Pancreas (tissue), 10 donors: ENCODE measurements at regions not wholly inside any gene's neighbourhood (a gene's known extent, or its start where the extent isn't known, plus 50 kb on each side); places are given as distances from the start of the nearest gene placed in this dataset.

ENCODE experiments used
- ATAC-seq, 4 donors: fragments of 200-7000 bp; cut with Tn5 transposase; one replicate each; pipeline versions ENCODE4 v1.8.0 to v1.9.1; 2020; ENCODE audit warnings: mild to moderate bottlenecking in 4 of 4, moderate library complexity in 4 of 4
- DNase-seq, 6 donors: peaks; one replicate each; pipeline ENCODE4 v3.0.0-alpha.2; 2020
- FAIRE-seq: peaks from 2 replicates; lab custom pipeline; 2012; peaks lifted over from hg19 to GRCh38; lab: Jason Lieb, UNC
- H3K27ac ChIP-seq, 4 donors: fragments of 200-600 bp; sonication (generic); 1 replicate in 3 of 4; 2 replicates in 1 of 4; pipeline versions ENCODE4 v1.5.0 to v1.8.0; 2020
- H3K27me3 ChIP-seq, 4 donors: fragments of 200-600 bp; one replicate each; pipeline ENCODE4 v1.8.0; 2021
- H3K36me3 ChIP-seq, 3 donors: fragments of 200-600 bp; sonication (generic) in 1 of 3; one replicate each; pipeline versions ENCODE4 v1.5.0 to v1.8.0; 2020 to 2021
- H3K4me1 ChIP-seq, 3 donors: fragments of 200-600 bp; one replicate each; pipeline ENCODE4 v1.8.0; 2021
- H3K4me3 ChIP-seq, 4 donors: fragments of 200-600 bp; sonication (generic) in 2 of 4; one replicate each; pipeline versions ENCODE4 v1.5.0 to v1.8.0; 2020 to 2021
- H3K9me3 ChIP-seq, 4 donors: fragments of 200-600 bp; one replicate each; pipeline ENCODE4 v1.8.0; 2021
- whole genome bisulfite sequencing, 2 donors: extraction: QIAGEN DNeasy Blood & Tissue Kit; methylation state at CpG; one replicate each; pipeline ENCODE4 v1.1.7; 2013; 5-methylcytosine and 5-hydroxymethylcytosine counted together
- intact Hi-C, 3 donors: fragments of 100-400 bp; cut with DNase I; formaldehyde crosslinking; loops; one replicate each; pipeline versions ENCODE4 v1.11.1 to v1.14.2; 2022
- TF ChIP-seq, protein P1 (sequence below), 4 donors: fragments of 200-600 bp; sonication (generic) in 3 of 4; IDR thresholded peaks; one replicate each; pipeline versions ENCODE4 v1.5.0 to v1.8.0; 2021; ENCODE audit warnings: antibody characterized with exemption in 4 of 4
- donor health status: healthy with polysubstance abuse.
- donor health status: DM: no; HTN: no; CAD: no; lungs with moderate emphysema.
- donor health status: DM: no; HTN: no; CAD: no.
- donor health status: control.
- donor health status: control.
- donor health status: Bipolar disorder and iron deficiency.
- donor health status: DM: yes; HTN: yes; CAD: no.
- donor health status: DM: no; HTN: no; CAD: no.
- donor health status: DM: no; HTN: no; CAD: no.
- donor health status: DM: yes; HTN: yes; CAD: no.

DNA sequence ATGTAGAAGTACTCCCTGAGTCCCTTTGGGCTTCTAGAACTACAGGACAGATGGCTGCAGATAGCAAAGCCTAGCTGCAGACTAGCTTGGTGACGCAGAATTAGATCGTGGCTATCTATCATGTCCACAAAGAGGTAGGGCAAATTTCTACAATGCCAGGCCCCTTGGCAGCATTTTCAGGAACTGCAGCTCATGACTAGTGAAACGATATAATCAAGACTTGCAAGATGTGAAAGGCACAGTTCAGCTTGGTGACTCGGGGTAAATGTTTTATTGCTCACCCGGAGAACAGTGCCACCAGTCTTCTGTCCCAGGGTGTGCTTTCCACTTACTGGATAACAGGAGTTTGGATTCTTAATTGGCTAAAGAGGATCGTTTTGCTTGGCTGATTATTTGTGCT is 108.7 kb upstream of the LY86 start:
- Histone ChIP-seq H3K9me3 (no peaks in the 10 kb centered on the region), H3K27me3 (no peaks in the 10 kb centered on the region), H3K4me1 (no peaks in the 10 kb centered on the region), H3K27ac (no peak overlapping the region), H3K36me3 (no peaks in the 10 kb centered on the region), H3K4me3 (no peak overlapping the region)
- no peak for ATAC-seq
- WGBS, 2 donors, result 60 to 64% methylated on average over 6 of the region's 6 CpGs
- intact Hi-C loops, result no loop called here
- FAIRE-seq, result no peak
- DNase-seq, result no peak
- TF ChIP-seq, protein P1, sequence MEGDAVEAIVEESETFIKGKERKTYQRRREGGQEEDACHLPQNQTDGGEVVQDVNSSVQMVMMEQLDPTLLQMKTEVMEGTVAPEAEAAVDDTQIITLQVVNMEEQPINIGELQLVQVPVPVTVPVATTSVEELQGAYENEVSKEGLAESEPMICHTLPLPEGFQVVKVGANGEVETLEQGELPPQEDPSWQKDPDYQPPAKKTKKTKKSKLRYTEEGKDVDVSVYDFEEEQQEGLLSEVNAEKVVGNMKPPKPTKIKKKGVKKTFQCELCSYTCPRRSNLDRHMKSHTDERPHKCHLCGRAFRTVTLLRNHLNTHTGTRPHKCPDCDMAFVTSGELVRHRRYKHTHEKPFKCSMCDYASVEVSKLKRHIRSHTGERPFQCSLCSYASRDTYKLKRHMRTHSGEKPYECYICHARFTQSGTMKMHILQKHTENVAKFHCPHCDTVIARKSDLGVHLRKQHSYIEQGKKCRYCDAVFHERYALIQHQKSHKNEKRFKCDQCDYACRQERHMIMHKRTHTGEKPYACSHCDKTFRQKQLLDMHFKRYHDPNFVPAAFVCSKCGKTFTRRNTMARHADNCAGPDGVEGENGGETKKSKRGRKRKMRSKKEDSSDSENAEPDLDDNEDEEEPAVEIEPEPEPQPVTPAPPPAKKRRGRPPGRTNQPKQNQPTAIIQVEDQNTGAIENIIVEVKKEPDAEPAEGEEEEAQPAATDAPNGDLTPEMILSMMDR (IDR thresholded peaks at IDR 0.05), result no peak

DNA sequence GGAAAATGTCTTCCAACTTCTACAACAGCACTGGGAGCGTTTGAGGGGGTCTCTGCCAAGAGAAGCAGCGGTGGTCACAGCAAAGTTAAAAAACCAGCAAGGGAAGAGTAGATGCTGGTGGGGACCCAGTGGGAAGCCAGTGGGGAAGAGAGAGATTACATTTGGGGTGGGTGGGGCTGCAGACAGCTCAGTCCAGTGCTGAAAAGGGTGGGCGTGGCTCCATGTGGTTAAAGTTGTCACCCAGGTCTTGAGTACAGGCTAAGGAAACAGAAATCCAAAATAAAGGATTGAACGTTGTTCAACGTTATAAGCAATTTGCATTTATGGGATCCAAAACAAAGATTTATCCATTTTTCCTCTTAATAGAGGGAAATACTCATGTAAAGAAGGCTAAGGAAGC is 106.3 kb upstream of the LY86 start:
- H3K4me3 ChIP-seq, result no peak overlapping the region
- no peak overlapping the region for H3K27ac ChIP-seq
- intact Hi-C loops, result no loop called here
- ATAC-seq (no peak), DNase-seq (no peak), FAIRE-seq (no peak)
- H3K27me3 ChIP-seq, result no peaks in the 10 kb centered on the region
- no peaks in the 10 kb centered on the region for H3K4me1 ChIP-seq
- WGBS, 2 donors, result 72 to 83% methylated on average over 5 of the region's 5 CpGs
- no peaks in the 10 kb centered on the region for H3K9me3 ChIP-seq
- no peaks in the 10 kb centered on the region for H3K36me3 ChIP-seq
- TF ChIP-seq, protein P1 (IDR thresholded peaks at IDR 0.05), result no peak

DNA sequence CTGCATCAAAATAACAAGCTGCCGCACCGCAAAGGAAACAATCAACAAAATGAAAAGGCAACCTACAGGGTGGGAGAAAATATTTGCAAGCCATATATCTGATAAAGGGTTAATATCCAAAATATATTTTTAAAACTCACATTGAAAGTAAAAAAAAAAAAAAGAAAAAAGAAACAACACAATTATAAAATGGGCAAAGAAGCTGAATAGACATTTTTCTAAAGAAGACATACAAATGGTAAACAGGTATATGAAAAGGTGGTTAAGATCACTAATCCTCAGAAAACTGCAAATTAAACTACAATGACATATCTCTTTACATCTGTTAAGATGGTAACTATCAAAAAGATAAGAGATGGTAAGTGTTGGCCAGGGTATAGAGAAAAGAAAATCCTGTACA is 105.4 kb upstream of the LY86 start:
- TF ChIP-seq, protein P1 (IDR thresholded peaks at IDR 0.05), result no peak
- ATAC-seq, result no peak
- DNase-seq, result no peak
- Histone ChIP-seq H3K36me3 (no peaks in the 10 kb centered on the region), H3K4me1 (no peaks in the 10 kb centered on the region), H3K27me3 (no peaks in the 10 kb centered on the region), H3K27ac (no peak overlapping the region), H3K4me3 (no peak overlapping the region), H3K9me3 (no peaks in the 10 kb centered on the region)
- FAIRE-seq, result no peak
- intact Hi-C loops, result no loop called here
- WGBS, 2 donors, result 47 to 70% methylated on average over 2 of the region's 2 CpGs

DNA sequence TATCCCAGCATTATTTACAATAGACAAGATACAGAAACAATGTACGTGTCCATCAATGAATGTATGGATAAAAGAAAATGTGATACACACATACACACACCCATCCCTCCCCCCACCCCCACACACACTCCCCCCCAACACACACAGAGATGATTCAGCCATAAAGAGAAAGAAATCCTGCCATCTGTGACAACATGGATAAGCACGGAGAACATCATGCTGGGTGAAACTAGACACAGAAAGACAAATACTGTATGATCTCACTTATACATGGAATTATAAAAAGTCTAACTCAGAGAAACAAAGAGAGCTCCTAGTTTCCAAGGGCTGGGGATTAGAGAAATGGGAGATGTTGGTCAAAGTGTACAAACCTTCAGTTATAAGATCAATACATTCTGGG is 104.8 kb upstream of the LY86 start:
- H3K4me1 ChIP-seq, result no peaks in the 10 kb centered on the region
- no peaks in the 10 kb centered on the region for H3K36me3 ChIP-seq
- no peak for ATAC-seq
- no peak overlapping the region for H3K27ac ChIP-seq
- DNase-seq, result no peak
- TF ChIP-seq, protein P1 (IDR thresholded peaks at IDR 0.05), result no peak
- WGBS, 2 donors, result 66 to 68% methylated on average over 2 of the region's 2 CpGs
- no peaks in the 10 kb centered on the region for H3K27me3 ChIP-seq
- no peaks in the 10 kb centered on the region for H3K9me3 ChIP-seq
- no peak for FAIRE-seq
- no peak overlapping the region for H3K4me3 ChIP-seq
- intact Hi-C loops, result no loop called here

DNA sequence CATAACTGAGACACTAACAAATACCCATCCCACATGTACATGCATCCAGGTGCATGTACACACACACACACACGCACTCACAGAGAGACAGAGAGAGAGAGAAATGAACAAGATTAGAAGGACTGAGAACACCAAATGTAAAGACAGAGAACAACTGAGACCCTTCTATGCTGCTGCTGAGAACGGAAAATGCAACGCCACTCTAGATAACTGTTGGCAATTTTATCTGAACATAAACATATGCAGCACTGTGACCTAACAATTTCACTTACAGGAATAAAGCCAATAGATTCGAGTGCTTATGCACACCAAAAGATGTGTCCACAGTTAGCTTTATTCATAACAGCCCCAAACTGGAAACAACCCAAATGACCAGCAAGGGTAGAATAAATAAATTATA is 103.8 kb upstream of the LY86 start:
- H3K9me3 ChIP-seq, result no peaks in the 10 kb centered on the region
- TF ChIP-seq, protein P1 (IDR thresholded peaks at IDR 0.05), result no peak
- intact Hi-C loops, result no loop called here
- H3K27ac ChIP-seq, result no peak overlapping the region
- H3K36me3 ChIP-seq, result no peaks in the 10 kb centered on the region
- no peak overlapping the region for H3K4me3 ChIP-seq
- WGBS, 2 donors, result 36 to 45% methylated on average over 4 of the region's 4 CpGs
- ATAC-seq (no peak), FAIRE-seq (no peak), DNase-seq (no peak)
- no peaks in the 10 kb centered on the region for H3K27me3 ChIP-seq
- H3K4me1 ChIP-seq, result no peaks in the 10 kb centered on the region
